Activated B cell treated with CpG ODN at 0.5 μM for 24 hours (primary cell): ENCODE measurements at regions not wholly inside any gene's neighbourhood (a gene's known extent, or its start where the extent isn't known, plus 50 kb on each side); places are given as distances from the start of the nearest gene placed in this dataset.

Source experiments
- ATAC-seq: fragments of 200-7000 bp; cut with Tn5 transposase; one replicate; pipeline ENCODE4 v1.10.0; 2021; ENCODE audit warnings: low read depth, mild to moderate bottlenecking, moderate library complexity
- CTCF ChIA-PET: fragments of 350-600 bp; sonication (Branson Sonifier 250); formaldehyde crosslinking; loops from one replicate; lab custom pipeline; 2021; ENCODE audit warnings: antibody characterized with exemption; lab: Charles Lee
- POLR2A ChIA-PET: fragments of 350-600 bp; sonication (Branson Sonifier 250); formaldehyde crosslinking; loops from one replicate; lab custom pipeline; 2021; ENCODE audit warnings: antibody characterized with exemption; lab: Charles Lee
- DNase-seq: peaks from one replicate; pipeline ENCODE4 v3.0.0; 2022
- H3K27ac Mint-ChIP-seq: one replicate; pipeline ENCODE4 v1.8.0; 2020; ENCODE audit warnings: mixed read lengths
- H3K27me3 Mint-ChIP-seq: one replicate; pipeline ENCODE4 v1.8.0; 2021; ENCODE audit warnings: mixed read lengths
- H3K36me3 Mint-ChIP-seq: one replicate; pipeline ENCODE4 v1.8.0; 2021; ENCODE audit warnings: low read depth, mixed read lengths
- H3K4me1 Mint-ChIP-seq: one replicate; pipeline ENCODE4 v1.8.0; 2021; ENCODE audit warnings: mixed read lengths
- H3K4me3 Mint-ChIP-seq: one replicate; pipeline ENCODE4 v1.8.0; 2020; ENCODE audit warnings: mild to moderate bottlenecking, mixed read lengths
- H3K9me3 Mint-ChIP-seq: one replicate; pipeline ENCODE4 v1.8.0; 2020; ENCODE audit warnings: mixed read lengths
- intact Hi-C: fragments of 100-400 bp; cut with micrococcal nuclease; formaldehyde crosslinking; loops from one replicate; pipeline ENCODE4 v1.15.1; 2024
- TF ChIP-seq, protein P1 (sequence below): fragments of 200-600 bp; IDR thresholded peaks from one replicate; pipeline ENCODE4 v1.8.0; 2022; ENCODE audit warnings: antibody characterized with exemption, mild to moderate bottlenecking

DNA sequence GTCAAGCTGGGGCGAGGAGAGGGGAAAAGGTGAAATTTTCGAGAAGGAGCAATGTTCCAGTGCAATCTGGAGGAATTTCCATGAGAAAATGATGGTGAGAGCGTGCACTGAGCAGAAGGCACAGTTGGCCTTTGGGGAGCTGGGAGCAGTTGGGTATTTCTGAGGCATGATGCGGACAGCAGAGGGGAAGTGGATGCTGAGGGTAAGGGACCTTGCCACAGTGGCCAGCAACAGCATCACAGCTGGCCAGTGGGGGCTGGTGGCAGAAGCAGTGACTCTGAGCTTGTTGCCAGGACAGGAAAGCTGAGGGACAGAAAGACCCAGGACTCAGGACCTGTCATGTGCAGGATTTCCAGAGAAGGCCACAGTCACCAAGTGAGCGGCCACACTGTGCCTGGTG lies 98.9 kb downstream of the LSM3 start:
- peaks cover 7% of the 10 kb centered on the region for H3K27me3 Mint-ChIP-seq
- ChIA-PET CTCF (interaction anchor here (0.6 to 2.4 kb wide), 2 partner anchors 188 to 190 kb away, joined by 3 to 10 read pairs; no protein-coding TSS in a partner anchor), POLR2A (no interaction called here)
- ATAC-seq (no peak), DNase-seq (no peak)
- no peaks in the 10 kb centered on the region for H3K4me1 Mint-ChIP-seq
- intact Hi-C loops = no loop called here
- H3K27ac Mint-ChIP-seq = no peak overlapping the region
- no peak overlapping the region for H3K4me3 Mint-ChIP-seq
- TF ChIP-seq, protein P1, sequence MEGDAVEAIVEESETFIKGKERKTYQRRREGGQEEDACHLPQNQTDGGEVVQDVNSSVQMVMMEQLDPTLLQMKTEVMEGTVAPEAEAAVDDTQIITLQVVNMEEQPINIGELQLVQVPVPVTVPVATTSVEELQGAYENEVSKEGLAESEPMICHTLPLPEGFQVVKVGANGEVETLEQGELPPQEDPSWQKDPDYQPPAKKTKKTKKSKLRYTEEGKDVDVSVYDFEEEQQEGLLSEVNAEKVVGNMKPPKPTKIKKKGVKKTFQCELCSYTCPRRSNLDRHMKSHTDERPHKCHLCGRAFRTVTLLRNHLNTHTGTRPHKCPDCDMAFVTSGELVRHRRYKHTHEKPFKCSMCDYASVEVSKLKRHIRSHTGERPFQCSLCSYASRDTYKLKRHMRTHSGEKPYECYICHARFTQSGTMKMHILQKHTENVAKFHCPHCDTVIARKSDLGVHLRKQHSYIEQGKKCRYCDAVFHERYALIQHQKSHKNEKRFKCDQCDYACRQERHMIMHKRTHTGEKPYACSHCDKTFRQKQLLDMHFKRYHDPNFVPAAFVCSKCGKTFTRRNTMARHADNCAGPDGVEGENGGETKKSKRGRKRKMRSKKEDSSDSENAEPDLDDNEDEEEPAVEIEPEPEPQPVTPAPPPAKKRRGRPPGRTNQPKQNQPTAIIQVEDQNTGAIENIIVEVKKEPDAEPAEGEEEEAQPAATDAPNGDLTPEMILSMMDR = no peak
- H3K36me3 Mint-ChIP-seq = no peaks in the 10 kb centered on the region
- H3K9me3 Mint-ChIP-seq = no peaks in the 10 kb centered on the region

DNA sequence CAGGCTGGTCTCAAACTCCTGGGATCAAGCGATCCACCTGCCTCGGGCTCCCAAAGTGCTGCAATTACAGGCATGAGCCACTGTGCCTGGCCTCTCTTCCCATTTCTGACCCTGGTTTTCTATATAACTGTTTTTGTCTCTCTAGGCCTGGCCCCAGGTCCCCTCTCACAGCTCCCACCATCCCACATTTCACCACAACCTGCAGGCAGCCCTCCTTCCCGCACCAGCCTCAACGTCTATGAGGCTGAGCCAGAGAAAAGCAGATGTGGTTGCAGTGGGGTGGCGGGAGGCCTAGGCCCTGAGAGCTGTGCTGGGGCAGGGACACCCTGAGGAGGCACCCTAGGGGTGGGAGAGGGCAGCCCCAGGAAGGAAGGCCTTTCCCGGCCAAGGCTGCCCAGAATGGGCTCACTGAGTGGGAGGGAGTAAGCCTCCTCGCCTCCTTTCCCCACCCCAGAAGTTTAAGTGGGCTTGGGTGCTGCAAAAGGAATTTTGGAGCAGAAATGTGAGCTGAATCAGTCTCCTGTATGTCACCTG lies 99.7 kb downstream of the LSM3 start:
- Mint-ChIP-seq H3K9me3 (no peaks in the 10 kb centered on the region), H3K27ac (no peak overlapping the region), H3K4me1 (no peaks in the 10 kb centered on the region), H3K36me3 (no peaks in the 10 kb centered on the region), H3K27me3 (peaks cover 7% of the 10 kb centered on the region), H3K4me3 (no peak overlapping the region)
- DNase-seq (no peak), ATAC-seq (no peak)
- TF ChIP-seq, protein P1 = no peak
- ChIA-PET POLR2A (no interaction called here), CTCF (no interaction called here)
- intact Hi-C loops = no loop called here

DNA sequence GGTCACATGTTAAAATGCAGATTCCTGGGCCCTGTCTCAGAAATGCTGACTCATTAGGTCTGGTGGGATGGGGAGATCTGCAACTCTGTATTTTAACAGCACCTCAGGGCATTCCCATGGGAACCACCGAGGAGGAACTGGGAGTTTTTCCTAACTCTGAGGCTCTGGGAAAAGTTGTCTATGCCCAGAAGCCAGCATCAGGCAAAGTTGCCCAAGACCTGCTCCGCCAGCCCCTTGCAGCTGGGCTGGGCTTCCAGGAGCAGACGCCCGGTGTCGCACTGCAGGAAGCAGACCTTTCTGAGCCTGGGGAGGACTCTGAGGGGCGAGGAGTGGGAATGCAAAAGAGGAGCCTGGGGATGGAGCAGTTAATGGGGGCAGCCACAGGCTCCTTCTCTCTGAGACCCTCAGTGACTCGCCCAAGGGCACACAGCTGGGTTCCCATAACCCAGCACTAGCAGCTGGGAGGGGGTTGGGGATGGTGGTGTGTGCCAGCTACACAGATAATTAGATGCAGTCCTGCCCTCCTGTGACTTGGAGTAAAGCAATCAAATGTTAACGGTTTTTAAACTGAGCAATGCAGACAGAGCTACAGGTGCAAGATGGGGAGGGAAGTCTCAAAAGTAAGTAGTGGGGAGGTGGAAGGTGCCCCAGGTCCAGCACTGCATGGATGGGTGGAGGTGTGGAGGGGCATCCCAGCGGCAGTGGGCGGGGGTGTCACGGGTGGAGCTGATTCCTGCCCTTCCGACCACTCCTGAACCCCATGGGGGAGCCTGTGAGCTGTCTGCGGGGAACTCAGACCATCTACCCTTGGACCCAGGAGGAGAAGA lies 100.4 kb downstream of the LSM3 start:
- Mint-ChIP-seq H3K4me1 (no peaks in the 10 kb centered on the region), H3K9me3 (no peaks in the 10 kb centered on the region), H3K27ac (no peak overlapping the region), H3K27me3 (peaks cover 7% of the 10 kb centered on the region), H3K4me3 (no peak overlapping the region), H3K36me3 (no peaks in the 10 kb centered on the region)
- CTCF ChIA-PET = no interaction called here
- intact Hi-C loops = no loop called here
- TF ChIP-seq, protein P1 = no peak
- DNase-seq (no peak), ATAC-seq (no peak)
- POLR2A ChIA-PET = no interaction called here

DNA sequence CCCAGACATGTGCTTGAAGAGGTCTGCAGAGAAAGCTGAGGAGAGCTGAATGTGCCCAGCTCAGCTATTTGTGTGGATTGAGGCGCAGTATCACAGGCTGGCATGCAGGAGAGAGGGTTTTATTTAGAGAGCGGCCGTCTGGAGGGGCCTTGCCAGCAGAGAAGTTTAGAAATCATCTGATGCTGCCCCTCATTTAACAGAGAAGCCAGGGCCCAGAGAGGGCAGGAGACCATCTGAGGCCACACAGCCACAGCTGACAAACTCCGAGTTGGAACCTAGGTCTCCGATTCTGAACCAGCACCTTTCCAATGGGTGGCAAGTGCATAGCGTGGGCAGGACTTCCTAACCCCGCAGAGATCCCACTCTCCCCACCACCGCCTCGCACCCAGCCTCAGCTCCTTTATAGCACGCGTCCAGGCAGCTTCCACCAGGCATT lies 101.0 kb downstream of the LSM3 start:
- Mint-ChIP-seq H3K9me3 (no peaks in the 10 kb centered on the region), H3K27me3 (peaks cover 8% of the 10 kb centered on the region), H3K4me1 (no peaks in the 10 kb centered on the region), H3K36me3 (no peaks in the 10 kb centered on the region), H3K4me3 (no peak overlapping the region), H3K27ac (no peak overlapping the region)
- no peak for ATAC-seq
- intact Hi-C loops = no loop called here
- ChIA-PET CTCF (no interaction called here), POLR2A (no interaction called here)
- TF ChIP-seq, protein P1 = no peak
- DNase-seq = no peak

DNA sequence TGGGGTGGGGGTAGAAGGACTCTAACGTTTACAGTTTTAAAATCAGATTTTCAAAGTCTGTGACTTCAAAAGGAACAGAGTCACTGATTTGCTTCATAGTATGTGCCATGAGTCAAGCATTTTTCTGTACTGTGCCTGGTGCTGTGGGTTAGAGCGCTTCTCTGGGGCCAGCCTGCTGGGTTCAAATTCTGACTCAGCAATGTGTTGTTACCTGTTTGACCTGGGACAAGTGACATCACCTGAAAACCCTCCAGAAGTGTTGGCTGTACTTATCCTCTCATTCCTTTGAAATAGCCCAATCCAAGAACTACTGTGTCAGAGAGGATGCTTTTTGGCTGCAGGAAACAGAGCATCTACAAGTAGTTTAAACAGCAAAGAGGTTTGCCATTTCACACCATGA lies 101.7 kb downstream of the LSM3 start:
- Mint-ChIP-seq H3K4me1 (no peaks in the 10 kb centered on the region), H3K4me3 (no peak overlapping the region), H3K27ac (no peak overlapping the region), H3K27me3 (peaks cover 13% of the 10 kb centered on the region), H3K36me3 (no peaks in the 10 kb centered on the region), H3K9me3 (no peaks in the 10 kb centered on the region)
- ChIA-PET CTCF (no interaction called here), POLR2A (no interaction called here)
- DNase-seq (no peak), ATAC-seq (no peak)
- TF ChIP-seq, protein P1 = no peak
- intact Hi-C loops = no loop called here
